Loucy (cell line): ENCODE measurements at regions not wholly inside any gene's neighbourhood (a gene's known extent, or its start where the extent isn't known, plus 50 kb on each side); places are given as distances from the start of the nearest gene placed in this dataset.

ENCODE experiments used
- H2AFZ ChIP-seq: fragments of 200-600 bp; sonication (generic); 2 replicates; pipeline ENCODE4 v1.6.0; 2016; ENCODE audit warnings: antibody characterized with exemption, mild to moderate bottlenecking, low read length, moderate library complexity
- H3F3A ChIP-seq: fragments of 200-600 bp; 2 replicates; pipeline ENCODE4 v1.6.0; 2016; ENCODE audit warnings: antibody characterized with exemption, low read depth, mild to moderate bottlenecking
- H3K27me3 ChIP-seq: fragments of 200-600 bp; sonication (generic); 2 replicates; pipeline ENCODE4 v1.6.1; 2014; ENCODE audit warnings: low read length, mild to moderate bottlenecking; ENCODE audit not compliant: insufficient read depth, poor library complexity, severe bottlenecking
- H3K36me3 ChIP-seq: fragments of 200-600 bp; sonication (generic); 2 replicates; pipeline ENCODE4 v1.6.1; 2016; ENCODE audit warnings: low read length; ENCODE audit not compliant: insufficient read depth
- H3K4me1 ChIP-seq: fragments of 200-600 bp; sonication (generic); 2 replicates; pipeline ENCODE4 v1.5.1; 2014; ENCODE audit warnings: low read length, mild to moderate bottlenecking; ENCODE audit not compliant: insufficient read depth, poor library complexity, severe bottlenecking
- H3K4me2 ChIP-seq: fragments of 200-600 bp; sonication (generic); 2 replicates; pipeline ENCODE4 v1.6.0; 2014; ENCODE audit warnings: antibody characterized with exemption, low read length, low read depth, mild to moderate bottlenecking; ENCODE audit not compliant: poor library complexity, severe bottlenecking
- H3K4me3 ChIP-seq: fragments of 200-600 bp; sonication (generic); 2 replicates; pipeline ENCODE4 v1.5.1; 2014; ENCODE audit warnings: low read length, mild to moderate bottlenecking, mixed read lengths; ENCODE audit not compliant: poor library complexity, severe bottlenecking
- H3K79me2 ChIP-seq: fragments of 200-600 bp; sonication (generic); 2 replicates; pipeline ENCODE4 v1.6.1; 2014; ENCODE audit warnings: low read length; ENCODE audit not compliant: insufficient read depth
- H3K9ac ChIP-seq: fragments of 200-600 bp; sonication (generic); 2 replicates; pipeline ENCODE4 v1.6.0; 2014; ENCODE audit warnings: mild to moderate bottlenecking, low read depth, low read length, moderate library complexity; ENCODE audit not compliant: poor library complexity, severe bottlenecking
- H3K9me2 ChIP-seq: fragments of 200-600 bp; sonication (generic); replicated peaks from 2 replicates; pipeline ENCODE4 v1.6.1; 2016; ENCODE audit warnings: low read depth, low read length, mixed read lengths
- H3K9me3 ChIP-seq: fragments of 200-600 bp; sonication (generic); 2 replicates; pipeline ENCODE4 v1.6.1; 2014; ENCODE audit warnings: mild to moderate bottlenecking, antibody characterized with exemption, low read length, low read depth; ENCODE audit not compliant: insufficient read depth
- H4K20me1 ChIP-seq: fragments of 200-600 bp; sonication (generic); 2 replicates; pipeline ENCODE4 v1.6.0; 2014; ENCODE audit warnings: antibody characterized with exemption, low read length, mild to moderate bottlenecking; ENCODE audit not compliant: insufficient read depth, poor library complexity, severe bottlenecking
- CTCF ChIP-seq: fragments of 200-600 bp; sonication (generic); conservative IDR thresholded peaks from 2 replicates; pipeline ENCODE4 v1.5.1; 2014; ENCODE audit warnings: mild to moderate bottlenecking, antibody characterized with exemption, low read length
- EZH2phosphoT487 ChIP-seq: fragments of 200-600 bp; IDR thresholded peaks from 2 replicates; pipeline ENCODE4 v1.6.1; 2018; ENCODE audit warnings: antibody characterized with exemption, mild to moderate bottlenecking, moderate library complexity, borderline replicate concordance

- Histone ChIP-seq H3F3A (no peaks in the 10 kb centered on the region), H3K4me2 (no peak overlapping the region), H4K20me1 (no peaks in the 10 kb centered on the region), H3K4me3 (no peak overlapping the region), H3K36me3 (no peaks in the 10 kb centered on the region), H2AFZ (no peak overlapping the region), H3K9me2 (no peaks in the 10 kb centered on the region), H3K9me3 (no peaks in the 10 kb centered on the region), H3K4me1 (no peaks in the 10 kb centered on the region), H3K27me3 (no peaks in the 10 kb centered on the region), H3K9ac (no peak overlapping the region), H3K79me2 (no peaks in the 10 kb centered on the region)
- TF ChIP-seq EZH2phosphoT487 (no peak), CTCF (peak; percentile 14; the same call in 1 of the 2 replicates)
These were observed 390.5 kb downstream of the OR4C45 start for GRCh38 chr11:50423208-50423607.
